Glutamatergic neuron (in vitro differentiated cells): ENCODE measurements at regions not wholly inside any gene's neighbourhood (a gene's known extent, or its start where the extent isn't known, plus 50 kb on each side); places are given as distances from the start of the nearest gene placed in this dataset.

ENCODE experiments used
- DNase-seq: peaks from one replicate; pipeline ENCODE4 v3.0.0; 2022
- H3K27ac Mint-ChIP-seq: one replicate; pipeline ENCODE4 v1.8.0; 2020; ENCODE audit warnings: mild to moderate bottlenecking, mixed read lengths, inconsistent platforms; ENCODE audit not compliant: unreplicated experiment
- H3K27me3 Mint-ChIP-seq: one replicate; pipeline ENCODE4 v1.8.0; 2020; ENCODE audit warnings: mild to moderate bottlenecking, moderate library complexity, mixed read lengths, inconsistent platforms; ENCODE audit not compliant: unreplicated experiment
- H3K36me3 Mint-ChIP-seq: one replicate; pipeline ENCODE4 v1.8.0; 2020; ENCODE audit warnings: mild to moderate bottlenecking, mixed read lengths, inconsistent platforms; ENCODE audit not compliant: unreplicated experiment
- H3K4me1 Mint-ChIP-seq: one replicate; pipeline ENCODE4 v1.8.0; 2020; ENCODE audit warnings: mild to moderate bottlenecking, low read depth, mixed read lengths, inconsistent platforms; ENCODE audit not compliant: unreplicated experiment
- H3K4me3 Mint-ChIP-seq: one replicate; pipeline ENCODE4 v1.8.0; 2020; ENCODE audit warnings: mild to moderate bottlenecking, mixed read lengths, inconsistent platforms; ENCODE audit not compliant: unreplicated experiment
- H3K9me3 Mint-ChIP-seq: one replicate; pipeline ENCODE4 v1.8.0; 2020; ENCODE audit warnings: mild to moderate bottlenecking, moderate library complexity, mixed read lengths, inconsistent platforms; ENCODE audit not compliant: unreplicated experiment
- TF ChIP-seq, protein P1 (sequence below): fragments of 200-600 bp; sonication (generic); IDR thresholded peaks from one replicate; pipeline ENCODE4 v1.5.0; 2021; ENCODE audit not compliant: partially characterized antibody, unreplicated experiment

- Mint-ChIP-seq H3K4me3 (no peak overlapping the region), H3K27me3 (no peaks in the 10 kb centered on the region), H3K9me3 (peaks cover 2% of the 10 kb centered on the region), H3K4me1 (peaks cover 10% of the 10 kb centered on the region), H3K36me3 (no peaks in the 10 kb centered on the region), H3K27ac (no peak overlapping the region)
- no peak for DNase-seq
- TF ChIP-seq, protein P1, sequence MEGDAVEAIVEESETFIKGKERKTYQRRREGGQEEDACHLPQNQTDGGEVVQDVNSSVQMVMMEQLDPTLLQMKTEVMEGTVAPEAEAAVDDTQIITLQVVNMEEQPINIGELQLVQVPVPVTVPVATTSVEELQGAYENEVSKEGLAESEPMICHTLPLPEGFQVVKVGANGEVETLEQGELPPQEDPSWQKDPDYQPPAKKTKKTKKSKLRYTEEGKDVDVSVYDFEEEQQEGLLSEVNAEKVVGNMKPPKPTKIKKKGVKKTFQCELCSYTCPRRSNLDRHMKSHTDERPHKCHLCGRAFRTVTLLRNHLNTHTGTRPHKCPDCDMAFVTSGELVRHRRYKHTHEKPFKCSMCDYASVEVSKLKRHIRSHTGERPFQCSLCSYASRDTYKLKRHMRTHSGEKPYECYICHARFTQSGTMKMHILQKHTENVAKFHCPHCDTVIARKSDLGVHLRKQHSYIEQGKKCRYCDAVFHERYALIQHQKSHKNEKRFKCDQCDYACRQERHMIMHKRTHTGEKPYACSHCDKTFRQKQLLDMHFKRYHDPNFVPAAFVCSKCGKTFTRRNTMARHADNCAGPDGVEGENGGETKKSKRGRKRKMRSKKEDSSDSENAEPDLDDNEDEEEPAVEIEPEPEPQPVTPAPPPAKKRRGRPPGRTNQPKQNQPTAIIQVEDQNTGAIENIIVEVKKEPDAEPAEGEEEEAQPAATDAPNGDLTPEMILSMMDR, result no peak
Measured at GRCh38 chr19:30880551-30880950, 468.7 kb downstream of the TSHZ3 start.

DNA sequence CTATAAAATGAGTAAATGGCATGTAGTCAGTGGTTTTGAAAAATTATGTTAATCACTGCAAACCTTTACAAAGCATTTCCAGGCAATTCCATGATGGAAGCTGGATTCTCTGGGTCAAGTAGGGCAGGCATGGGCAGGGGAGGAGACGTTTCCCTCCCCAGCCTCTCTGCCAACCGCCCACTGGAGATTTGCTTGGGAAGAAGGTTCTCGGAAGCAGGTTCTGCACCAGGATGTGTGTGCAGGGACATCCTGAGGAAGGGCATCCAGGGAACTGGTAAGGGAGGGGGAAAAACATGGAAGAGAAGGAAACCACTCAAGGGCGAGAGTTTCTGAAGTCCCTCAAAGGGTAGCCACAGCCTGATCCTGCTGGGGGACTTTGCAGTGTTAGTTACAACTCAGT lies 469.1 kb downstream of the TSHZ3 start:
- Mint-ChIP-seq H3K4me3 (no peak overlapping the region), H3K9me3 (peaks cover under 1% of the 10 kb centered on the region), H3K27me3 (no peaks in the 10 kb centered on the region), H3K27ac (no peak overlapping the region), H3K4me1 (peaks cover 14% of the 10 kb centered on the region), H3K36me3 (no peaks in the 10 kb centered on the region)
- DNase-seq, result no peak
- TF ChIP-seq, protein P1, result no peak

DNA sequence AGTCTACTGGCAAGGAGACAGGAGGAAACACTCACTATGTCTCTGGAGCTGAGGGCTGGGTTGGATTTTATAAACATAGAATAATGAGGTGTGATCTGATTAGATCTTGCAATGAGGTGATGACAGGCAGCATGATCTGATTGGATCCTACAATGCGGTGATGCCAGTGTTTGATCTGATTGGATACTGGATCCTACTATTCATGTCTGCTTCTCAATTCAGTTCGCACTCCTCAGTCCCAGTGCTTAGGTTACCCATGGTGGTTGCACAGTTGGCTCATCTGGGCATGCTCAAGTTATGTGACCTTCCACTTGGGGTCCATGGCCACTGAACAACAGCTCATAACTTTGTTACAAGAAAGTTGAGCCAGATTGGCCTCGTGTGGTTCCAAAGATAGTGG lies 469.5 kb downstream of the TSHZ3 start:
- H3K4me1 Mint-ChIP-seq, result peaks cover 15% of the 10 kb centered on the region
- H3K4me3 Mint-ChIP-seq, result no peak overlapping the region
- no peaks in the 10 kb centered on the region for H3K27me3 Mint-ChIP-seq
- no peaks in the 10 kb centered on the region for H3K36me3 Mint-ChIP-seq
- H3K27ac Mint-ChIP-seq, result no peak overlapping the region
- TF ChIP-seq, protein P1, result no peak
- H3K9me3 Mint-ChIP-seq, result no peaks in the 10 kb centered on the region
- DNase-seq, result no peak

GRCh38 chr19:30879225-30879624 lies 470.0 kb downstream of the TSHZ3 start:
- no peak for DNase-seq
- no peak overlapping the region for H3K4me3 Mint-ChIP-seq
- H3K27me3 Mint-ChIP-seq, result no peaks in the 10 kb centered on the region
- H3K4me1 Mint-ChIP-seq, result peaks cover 18% of the 10 kb centered on the region
- H3K27ac Mint-ChIP-seq, result no peak overlapping the region
- TF ChIP-seq, protein P1, result no peak
- H3K9me3 Mint-ChIP-seq, result no peaks in the 10 kb centered on the region
- no peaks in the 10 kb centered on the region for H3K36me3 Mint-ChIP-seq

- Mint-ChIP-seq H3K4me3 (no peak overlapping the region), H3K4me1 (peaks cover 24% of the 10 kb centered on the region), H3K27ac (no peak overlapping the region), H3K9me3 (no peaks in the 10 kb centered on the region), H3K36me3 (no peaks in the 10 kb centered on the region), H3K27me3 (no peaks in the 10 kb centered on the region)
- TF ChIP-seq, protein P1, result no peak
- no peak for DNase-seq
Measured at GRCh38 chr19:30878495-30878894, 470.7 kb downstream of the TSHZ3 start.
